B cell (primary cell): ENCODE measurements at regions not wholly inside any gene's neighbourhood (a gene's known extent, or its start where the extent isn't known, plus 50 kb on each side); places are given as distances from the start of the nearest gene placed in this dataset.

Source experiments
- CTCF ChIP-seq: fragments of 200-600 bp; IDR thresholded peaks from one replicate; pipeline ENCODE4 v1.8.0; 2022; ENCODE audit warnings: antibody characterized with exemption, mild to moderate bottlenecking
- EZH2 ChIP-seq: IDR thresholded peaks from 2 replicates; pipeline ENCODE4 v1.6.1; 2012; ENCODE audit warnings: borderline replicate concordance, low read depth, mild to moderate bottlenecking, moderate library complexity, low read length; ENCODE audit not compliant: insufficient read depth, poor library complexity, severe bottlenecking

- no peak for TF ChIP-seq CTCF
- no peak for TF ChIP-seq EZH2
These were observed 220.7 kb upstream of the DIO3 start for GRCh38 chr14:101340556-101340955.
